ENCODE measurements at regions not wholly inside any gene's neighbourhood (a gene's known extent, or its start where the extent isn't known, plus 50 kb on each side); places are given as distances from the start of the nearest gene placed in this dataset.

GRCh38 chr2:111626037-111626864 lies 257.7 kb downstream of the ANAPC1 start:
- Histone ChIP-seq H3K27ac (ENCODE audit: insufficient read depth, low read length) (no peak overlapping the region), H2AFZ (ENCODE audit: low read length) (no peak overlapping the region), H3K9me3 (ENCODE audit: control insufficient read depth, insufficient read depth, low read depth, low read length) (no peaks in the 10 kb centered on the region), H3K36me3 (ENCODE audit: control insufficient read depth, insufficient read depth, low read length) (no peaks in the 10 kb centered on the region), H3K79me2 (ENCODE audit: control insufficient read depth, insufficient read depth, low read length) (no peaks in the 10 kb centered on the region), H3K9ac (ENCODE audit: insufficient read depth, low read length) (no peak overlapping the region), H3K4me2 (ENCODE audit: extremely low read depth, insufficient read depth, low read length) (no peak overlapping the region), H3K4me1 (ENCODE audit: control insufficient read depth, extremely low read depth, insufficient read depth, low read length) (no peaks in the 10 kb centered on the region), H3K4me3 (replicated peaks in 1 of 4; ENCODE audit: control extremely low read depth in 1 of 4, insufficient read depth in 1 of 4, low read depth in 3 of 4, low read length in 4 of 4) (no peak overlapping the region), H3K27me3 (ENCODE audit: control insufficient read depth, insufficient read depth, low read length) (no peaks in the 10 kb centered on the region), H4K20me1 (ENCODE audit: control insufficient read depth, extremely low read depth, insufficient read depth, low read length) (no peaks in the 10 kb centered on the region)
- TF ChIP-seq, protein P1, sequence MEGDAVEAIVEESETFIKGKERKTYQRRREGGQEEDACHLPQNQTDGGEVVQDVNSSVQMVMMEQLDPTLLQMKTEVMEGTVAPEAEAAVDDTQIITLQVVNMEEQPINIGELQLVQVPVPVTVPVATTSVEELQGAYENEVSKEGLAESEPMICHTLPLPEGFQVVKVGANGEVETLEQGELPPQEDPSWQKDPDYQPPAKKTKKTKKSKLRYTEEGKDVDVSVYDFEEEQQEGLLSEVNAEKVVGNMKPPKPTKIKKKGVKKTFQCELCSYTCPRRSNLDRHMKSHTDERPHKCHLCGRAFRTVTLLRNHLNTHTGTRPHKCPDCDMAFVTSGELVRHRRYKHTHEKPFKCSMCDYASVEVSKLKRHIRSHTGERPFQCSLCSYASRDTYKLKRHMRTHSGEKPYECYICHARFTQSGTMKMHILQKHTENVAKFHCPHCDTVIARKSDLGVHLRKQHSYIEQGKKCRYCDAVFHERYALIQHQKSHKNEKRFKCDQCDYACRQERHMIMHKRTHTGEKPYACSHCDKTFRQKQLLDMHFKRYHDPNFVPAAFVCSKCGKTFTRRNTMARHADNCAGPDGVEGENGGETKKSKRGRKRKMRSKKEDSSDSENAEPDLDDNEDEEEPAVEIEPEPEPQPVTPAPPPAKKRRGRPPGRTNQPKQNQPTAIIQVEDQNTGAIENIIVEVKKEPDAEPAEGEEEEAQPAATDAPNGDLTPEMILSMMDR (conservative IDR thresholded peaks at IDR 0.05 in 1 of 2, IDR thresholded peaks at IDR 0.05 in 1 of 2; ENCODE audit: low read depth in 1 of 2, low read length in 2 of 2): no peak
- no peak for TF ChIP-seq EZH2 (IDR thresholded peaks at IDR 0.05; ENCODE audit: low read length, missing control alignments)
- peak in 1 of 2 donors; percentile 22 for DNase-seq (ENCODE audit: low read depth in 2 of 2)

DNA sequence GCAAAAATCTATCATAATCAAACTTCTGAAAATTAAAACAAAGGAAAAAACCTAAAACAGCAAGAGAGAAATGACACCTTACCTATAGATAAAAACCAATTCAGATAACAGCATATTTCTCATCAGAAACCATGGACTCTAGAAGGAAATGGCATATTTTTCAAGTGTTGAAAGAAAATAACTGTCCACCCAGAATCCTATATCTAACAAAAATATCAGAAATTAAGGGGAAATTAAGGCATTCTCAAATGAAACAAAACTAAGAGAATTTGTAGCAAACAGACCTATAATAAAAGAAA lies 257.2 kb downstream of the ANAPC1 start:
- H3K4me3 ChIP-seq (replicated peaks in 1 of 4; ENCODE audit: control extremely low read depth in 1 of 4, insufficient read depth in 1 of 4, low read depth in 3 of 4, low read length in 4 of 4): no peak overlapping the region
- H3K4me1 ChIP-seq (ENCODE audit: control insufficient read depth, extremely low read depth, insufficient read depth, low read length): no peaks in the 10 kb centered on the region
- H3K36me3 ChIP-seq (ENCODE audit: control insufficient read depth, insufficient read depth, low read length): no peaks in the 10 kb centered on the region
- H3K4me2 ChIP-seq (ENCODE audit: extremely low read depth, insufficient read depth, low read length): no peak overlapping the region
- H3K9me3 ChIP-seq (ENCODE audit: control insufficient read depth, insufficient read depth, low read depth, low read length): no peaks in the 10 kb centered on the region
- no peak overlapping the region for H3K9ac ChIP-seq (ENCODE audit: insufficient read depth, low read length)
- no peak overlapping the region for H2AFZ ChIP-seq (ENCODE audit: low read length)
- TF ChIP-seq, protein P1 (conservative IDR thresholded peaks at IDR 0.05 in 1 of 2, IDR thresholded peaks at IDR 0.05 in 1 of 2; ENCODE audit: low read depth in 1 of 2, low read length in 2 of 2): no peak
- no peak for TF ChIP-seq EZH2 (IDR thresholded peaks at IDR 0.05; ENCODE audit: low read length, missing control alignments)
- no peaks in the 10 kb centered on the region for H4K20me1 ChIP-seq (ENCODE audit: control insufficient read depth, extremely low read depth, insufficient read depth, low read length)
- H3K79me2 ChIP-seq (ENCODE audit: control insufficient read depth, insufficient read depth, low read length): no peaks in the 10 kb centered on the region
- H3K27me3 ChIP-seq (ENCODE audit: control insufficient read depth, insufficient read depth, low read length): no peaks in the 10 kb centered on the region
- DNase-seq (ENCODE audit: low read depth in 2 of 2): no peak
- no peak overlapping the region for H3K27ac ChIP-seq (ENCODE audit: insufficient read depth, low read length)

GRCh38 chr2:111627256-111627655 lies 256.7 kb downstream of the ANAPC1 start:
- no peak for DNase-seq (ENCODE audit: low read depth in 2 of 2)
- H3K4me2 ChIP-seq (ENCODE audit: extremely low read depth, insufficient read depth, low read length): no peak overlapping the region
- no peaks in the 10 kb centered on the region for H3K36me3 ChIP-seq (ENCODE audit: control insufficient read depth, insufficient read depth, low read length)
- H3K79me2 ChIP-seq (ENCODE audit: control insufficient read depth, insufficient read depth, low read length): no peaks in the 10 kb centered on the region
- no peak overlapping the region for H3K27ac ChIP-seq (ENCODE audit: insufficient read depth, low read length)
- no peaks in the 10 kb centered on the region for H3K9me3 ChIP-seq (ENCODE audit: control insufficient read depth, insufficient read depth, low read depth, low read length)
- no peaks in the 10 kb centered on the region for H3K27me3 ChIP-seq (ENCODE audit: control insufficient read depth, insufficient read depth, low read length)
- H3K4me3 ChIP-seq (replicated peaks in 1 of 4; ENCODE audit: control extremely low read depth in 1 of 4, insufficient read depth in 1 of 4, low read depth in 3 of 4, low read length in 4 of 4): no peak overlapping the region
- no peak overlapping the region for H3K9ac ChIP-seq (ENCODE audit: insufficient read depth, low read length)
- H2AFZ ChIP-seq (ENCODE audit: low read length): no peak overlapping the region
- no peaks in the 10 kb centered on the region for H3K4me1 ChIP-seq (ENCODE audit: control insufficient read depth, extremely low read depth, insufficient read depth, low read length)
- H4K20me1 ChIP-seq (ENCODE audit: control insufficient read depth, extremely low read depth, insufficient read depth, low read length): no peaks in the 10 kb centered on the region
- TF ChIP-seq, protein P1 (conservative IDR thresholded peaks at IDR 0.05 in 1 of 2, IDR thresholded peaks at IDR 0.05 in 1 of 2; ENCODE audit: low read depth in 1 of 2, low read length in 2 of 2): no peak
- no peak for TF ChIP-seq EZH2 (IDR thresholded peaks at IDR 0.05; ENCODE audit: low read length, missing control alignments)
